Spinal cord (tissue), 9 donors: ENCODE measurements at regions not wholly inside any gene's neighbourhood (a gene's known extent, or its start where the extent isn't known, plus 50 kb on each side); places are given as distances from the start of the nearest gene placed in this dataset.
A peak's percentile ranks its signal among the peaks of the same experiment; 100 is the strongest.

ENCODE experiments used
- DNase-seq, 6 donors: peaks; one replicate each; pipeline versions ENCODE4 v3.0.0 to v3.0.0-alpha.2; 2013 to 2015; ENCODE audit warnings: low spot score in 6 of 6, low read depth in 4 of 6
- H3K27ac ChIP-seq: one replicate; pipeline ENCODE4 v1.5.1; 2013; ENCODE audit warnings: low read depth, low read length, control low read depth
- H3K27me3 ChIP-seq: one replicate; pipeline ENCODE4 v1.6.1; 2013; ENCODE audit warnings: low read length; ENCODE audit not compliant: control insufficient read depth, insufficient read depth
- H3K36me3 ChIP-seq: one replicate; pipeline ENCODE4 v1.6.1; 2013; ENCODE audit warnings: low read length; ENCODE audit not compliant: control insufficient read depth, insufficient read depth
- H3K4me1 ChIP-seq: one replicate; pipeline ENCODE4 v1.6.1; 2013; ENCODE audit warnings: low read length; ENCODE audit not compliant: control insufficient read depth, insufficient read depth
- H3K4me3 ChIP-seq: one replicate; pipeline ENCODE4 v1.5.1; 2013; ENCODE audit warnings: low read depth, low read length, control low read depth
- H3K9me3 ChIP-seq: one replicate; pipeline ENCODE4 v1.6.1; 2013; ENCODE audit warnings: low read length; ENCODE audit not compliant: control insufficient read depth, insufficient read depth
- WGBS: methylation state at CpG from one replicate; pipeline ENCODE4 v1.1.5; 2013; ENCODE audit warnings: missing lambda C conversion rate; ENCODE audit not compliant: insufficient coverage; 5-methylcytosine and 5-hydroxymethylcytosine counted together
- donor health status: healthy.

DNA sequence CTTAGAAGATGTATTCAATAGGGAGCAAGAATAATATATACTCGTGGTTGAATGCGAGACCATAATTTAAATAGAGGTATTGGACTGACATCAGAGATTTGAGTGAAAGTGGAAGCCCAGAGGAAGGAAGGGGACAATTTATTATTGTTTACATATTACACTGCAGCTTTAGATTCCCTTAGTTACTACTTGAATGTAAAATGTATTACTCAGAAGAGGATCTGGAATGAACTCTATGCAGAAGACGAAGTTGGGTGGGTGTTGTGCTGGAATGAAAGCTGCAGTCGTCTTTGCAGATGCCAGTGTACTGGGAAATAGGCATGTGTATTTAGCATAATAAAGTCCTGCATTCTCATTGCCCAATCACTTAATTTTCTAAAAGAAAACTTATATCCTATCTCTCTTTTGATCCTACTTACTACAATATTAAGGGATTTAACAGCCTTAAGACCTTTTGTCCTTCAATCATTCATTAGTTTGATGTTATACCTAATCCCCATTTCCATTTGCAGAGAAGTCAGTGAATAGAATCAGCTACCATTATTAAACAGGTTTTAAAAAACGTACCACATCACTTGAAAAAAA, 570.7 kb upstream of the WWC1 start:
- Histone ChIP-seq H3K36me3 (no peaks in the 10 kb centered on the region), H3K4me3 (no peak overlapping the region), H3K9me3 (no peaks in the 10 kb centered on the region), H3K27ac (no peak overlapping the region), H3K4me1 (peaks cover 3% of the 10 kb centered on the region), H3K27me3 (no peaks in the 10 kb centered on the region)
- DNase-seq, result no peak
- WGBS, result no CpG with 5 or more reads among the region's 5 CpGs

DNA sequence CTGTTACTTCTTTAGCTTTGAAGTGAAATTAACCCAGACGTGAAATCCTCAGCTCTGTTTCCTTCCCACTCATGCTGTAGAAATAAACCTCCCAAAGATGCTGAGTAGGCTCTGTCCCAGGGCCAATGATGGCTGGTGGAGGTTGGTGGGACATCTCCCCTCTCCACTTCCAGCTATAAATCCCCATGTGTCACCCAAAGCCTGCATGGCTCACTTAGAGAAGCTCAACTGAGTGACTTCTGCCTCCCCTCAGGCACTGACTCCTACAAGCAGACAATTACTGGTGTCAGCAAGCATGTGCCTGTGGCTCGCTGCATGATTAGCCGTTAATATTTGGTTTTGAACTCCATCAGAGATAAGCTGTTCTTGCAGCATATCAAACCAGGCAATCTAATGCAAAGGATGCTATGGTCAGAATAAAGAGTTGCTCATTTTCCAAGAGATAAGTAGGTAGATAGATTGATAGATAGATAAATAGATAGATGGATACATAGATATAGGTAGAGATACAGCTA, 569.5 kb upstream of the WWC1 start:
- 83% methylated on average over 1 of the region's 3 CpGs for WGBS
- no peaks in the 10 kb centered on the region for H3K27me3 ChIP-seq
- DNase-seq, result peak in 1 of 6 donors; percentile 49

DNA sequence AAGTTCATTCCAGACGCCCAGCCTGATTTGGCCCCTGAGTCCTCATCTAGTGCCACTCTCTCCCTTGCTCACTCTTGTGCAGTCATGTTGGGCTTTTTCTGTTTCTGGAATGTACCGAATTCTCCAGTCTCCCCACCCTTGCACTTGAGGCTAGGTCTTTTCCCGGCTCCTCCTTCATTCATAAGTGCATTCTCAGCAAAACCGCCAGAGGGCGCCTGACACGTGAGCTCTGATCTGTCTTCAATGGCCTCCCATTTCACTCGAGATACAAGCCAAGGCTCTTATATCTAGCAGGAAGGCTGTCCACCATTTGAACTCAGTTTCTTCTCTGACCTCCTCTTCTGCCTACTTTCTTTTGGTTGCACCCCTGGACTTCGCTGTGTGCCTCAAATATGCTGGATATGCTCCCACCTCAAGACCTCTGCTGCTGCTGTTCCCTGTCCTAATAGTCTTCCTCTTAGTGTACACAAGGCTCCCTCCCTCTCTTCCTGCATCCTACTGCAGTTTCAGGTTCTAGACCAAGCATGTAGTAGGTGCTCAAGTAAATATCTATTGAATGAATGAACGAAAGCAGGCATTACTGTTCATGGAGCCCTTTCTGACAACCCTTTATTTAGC, 568.1 kb upstream of the WWC1 start:
- H3K4me3 ChIP-seq, result no peak overlapping the region
- H3K4me1 ChIP-seq, result no peaks in the 10 kb centered on the region
- H3K27ac ChIP-seq, result no peak overlapping the region
- H3K36me3 ChIP-seq, result no peaks in the 10 kb centered on the region
- DNase-seq, result peak; percentile 44 to 93 (median 66)
- H3K27me3 ChIP-seq, result no peaks in the 10 kb centered on the region
- no peaks in the 10 kb centered on the region for H3K9me3 ChIP-seq
- WGBS, result 30% methylated on average over 8 of the region's 9 CpGs

More for the DNA sequence above, 569.5 kb upstream of the WWC1 start:
- Histone ChIP-seq H3K9me3 (no peaks in the 10 kb centered on the region), H3K4me3 (no peak overlapping the region), H3K36me3 (no peaks in the 10 kb centered on the region), H3K27ac (no peak overlapping the region), H3K4me1 (no peaks in the 10 kb centered on the region)

DNA sequence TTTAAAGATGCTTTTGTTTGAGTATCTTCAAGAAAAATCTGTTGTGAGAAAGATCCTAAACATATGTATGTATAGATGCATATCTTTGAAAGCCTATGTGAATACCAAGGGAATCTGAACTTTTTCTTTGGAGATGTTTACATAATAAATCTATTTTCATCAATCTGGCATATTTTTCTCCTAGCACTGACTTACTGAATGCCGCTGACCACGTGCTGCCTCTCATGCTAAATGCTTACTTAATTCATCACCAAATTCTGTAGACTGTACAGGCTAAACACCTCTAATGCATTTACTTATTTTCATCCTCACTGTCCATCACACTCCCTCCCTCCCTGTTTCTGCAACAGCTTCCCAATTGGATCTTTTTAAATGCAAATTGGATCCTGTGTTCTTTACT, 566.2 kb upstream of the WWC1 start:
- WGBS, result 73% methylated on average over 2 of the region's 2 CpGs
- no peaks in the 10 kb centered on the region for H3K4me1 ChIP-seq
- H3K36me3 ChIP-seq, result no peaks in the 10 kb centered on the region
- no peaks in the 10 kb centered on the region for H3K9me3 ChIP-seq
- no peak overlapping the region for H3K27ac ChIP-seq
- H3K4me3 ChIP-seq, result no peak overlapping the region
- no peak for DNase-seq
- no peaks in the 10 kb centered on the region for H3K27me3 ChIP-seq

DNA sequence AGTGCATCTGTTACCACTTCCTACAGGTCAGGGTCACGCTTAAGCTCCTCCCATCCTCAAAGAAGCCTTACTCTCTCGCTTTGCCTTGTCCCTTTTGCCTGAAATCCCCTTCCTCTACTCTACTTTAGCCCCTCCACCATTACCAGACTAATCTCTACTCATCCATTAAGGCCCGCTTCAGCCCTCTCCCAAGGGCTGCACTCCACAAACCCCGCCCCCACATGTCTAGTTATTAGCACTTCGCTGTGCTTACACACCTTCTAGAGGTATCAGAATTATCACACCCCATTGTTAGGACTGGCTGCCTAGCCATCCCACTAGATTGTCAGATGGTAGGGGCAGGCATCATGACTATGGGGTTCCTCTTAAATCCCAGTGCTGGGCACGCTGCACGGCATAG, 565.7 kb upstream of the WWC1 start:
- Histone ChIP-seq H3K9me3 (no peaks in the 10 kb centered on the region), H3K36me3 (no peaks in the 10 kb centered on the region), H3K4me3 (no peak overlapping the region), H3K4me1 (no peaks in the 10 kb centered on the region), H3K27me3 (no peaks in the 10 kb centered on the region), H3K27ac (no peak overlapping the region)
- DNase-seq, result no peak
- 83% methylated on average over 4 of the region's 7 CpGs for WGBS

DNA sequence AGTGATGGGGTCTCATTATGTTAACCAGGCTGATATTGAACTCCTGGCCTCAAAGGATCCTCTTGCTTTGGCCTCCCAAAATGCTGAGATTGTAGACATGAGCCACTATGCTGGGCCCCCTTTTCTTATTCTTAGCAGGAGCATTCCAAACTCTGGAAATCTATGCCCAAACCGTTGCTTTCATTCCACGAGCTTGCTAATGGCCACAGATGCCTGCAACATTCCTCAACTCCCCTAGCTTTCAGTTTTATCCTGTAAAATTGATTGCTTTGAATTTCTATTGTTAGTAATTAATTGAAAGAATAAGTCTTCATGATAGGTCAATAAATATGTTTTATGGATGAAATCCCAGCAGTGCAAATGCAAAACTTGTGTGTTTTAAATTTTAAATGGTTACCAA, 564.8 kb upstream of the WWC1 start:
- DNase-seq, result no peak
- Histone ChIP-seq H3K27me3 (no peaks in the 10 kb centered on the region), H3K4me3 (no peak overlapping the region), H3K36me3 (no peaks in the 10 kb centered on the region), H3K9me3 (no peaks in the 10 kb centered on the region), H3K4me1 (no peaks in the 10 kb centered on the region), H3K27ac (no peak overlapping the region)
- no CpG with 5 or more reads among the region's 2 CpGs for WGBS

DNA sequence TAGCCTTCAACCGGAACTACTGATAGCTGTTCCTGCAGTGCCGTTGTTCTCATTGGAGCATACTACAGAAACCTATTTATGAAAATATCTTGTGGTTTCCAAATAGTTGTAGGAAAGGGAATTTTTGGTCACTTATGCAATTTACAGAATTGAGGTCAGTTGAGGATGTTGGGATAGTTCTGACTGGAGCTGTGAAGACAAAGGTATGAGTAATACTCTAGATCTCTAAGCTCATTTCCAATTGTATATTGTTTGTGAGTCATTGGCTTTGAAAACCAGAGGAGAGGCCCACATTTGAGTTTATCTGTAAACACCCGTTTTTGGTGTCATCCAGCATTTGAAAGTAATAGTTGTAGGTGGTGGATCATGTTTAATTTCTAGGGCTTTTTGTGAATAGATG, 561.3 kb upstream of the WWC1 start:
- Histone ChIP-seq H3K4me3 (no peak overlapping the region), H3K27ac (no peak overlapping the region), H3K9me3 (no peaks in the 10 kb centered on the region), H3K36me3 (no peaks in the 10 kb centered on the region), H3K27me3 (no peaks in the 10 kb centered on the region), H3K4me1 (no peaks in the 10 kb centered on the region)
- no peak for DNase-seq
- WGBS, result no CpG with 5 or more reads among the region's 3 CpGs

DNA sequence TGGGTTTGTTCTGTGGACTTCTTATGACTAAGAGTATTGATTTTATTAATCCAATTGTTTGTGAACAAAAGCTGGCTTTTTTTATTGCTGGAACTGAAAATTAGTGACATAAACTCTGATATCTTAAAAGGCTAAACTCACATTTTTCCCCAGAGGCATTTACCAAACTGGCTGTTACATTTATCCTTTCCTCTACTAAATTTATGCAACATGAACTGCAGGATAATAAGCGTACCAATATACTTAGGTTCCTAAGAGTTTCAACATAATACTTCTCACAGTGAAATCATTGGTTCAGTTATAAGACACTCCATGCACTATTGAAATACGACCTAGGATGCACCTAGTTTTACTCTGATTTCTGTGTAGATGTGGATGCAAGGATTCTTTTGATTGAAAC, 560.8 kb upstream of the WWC1 start:
- no peak overlapping the region for H3K4me3 ChIP-seq
- no peak overlapping the region for H3K27ac ChIP-seq
- H3K4me1 ChIP-seq, result no peaks in the 10 kb centered on the region
- WGBS, result no CpG with 5 or more reads among the region's 2 CpGs
- no peaks in the 10 kb centered on the region for H3K9me3 ChIP-seq
- no peaks in the 10 kb centered on the region for H3K27me3 ChIP-seq
- no peaks in the 10 kb centered on the region for H3K36me3 ChIP-seq
- DNase-seq, result no peak

DNA sequence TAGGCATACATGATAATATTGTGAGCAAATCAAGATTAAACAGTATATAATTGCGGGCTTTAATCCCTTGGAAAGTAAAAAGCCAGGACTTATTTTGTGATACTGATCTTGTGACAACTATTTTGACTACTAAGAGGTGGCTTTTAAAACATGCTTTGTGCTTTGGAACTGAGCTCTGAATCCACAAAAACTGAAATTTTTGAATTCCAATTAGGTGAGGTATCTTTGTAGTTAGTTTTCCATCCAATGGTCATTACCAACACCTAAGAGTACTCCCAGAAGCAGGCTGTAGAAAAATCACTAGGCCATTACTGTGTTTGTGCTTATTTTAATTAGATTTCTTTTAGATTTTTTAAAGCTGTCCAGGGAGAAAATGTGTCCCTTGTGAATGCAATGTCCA, 559.5 kb upstream of the WWC1 start:
- H3K27ac ChIP-seq, result no peak overlapping the region
- H3K9me3 ChIP-seq, result no peaks in the 10 kb centered on the region
- DNase-seq, result no peak
- no peaks in the 10 kb centered on the region for H3K27me3 ChIP-seq
- WGBS, result no CpG with 5 or more reads among the region's 1 CpG
- H3K36me3 ChIP-seq, result no peaks in the 10 kb centered on the region
- no peak overlapping the region for H3K4me3 ChIP-seq
- H3K4me1 ChIP-seq, result no peaks in the 10 kb centered on the region

DNA sequence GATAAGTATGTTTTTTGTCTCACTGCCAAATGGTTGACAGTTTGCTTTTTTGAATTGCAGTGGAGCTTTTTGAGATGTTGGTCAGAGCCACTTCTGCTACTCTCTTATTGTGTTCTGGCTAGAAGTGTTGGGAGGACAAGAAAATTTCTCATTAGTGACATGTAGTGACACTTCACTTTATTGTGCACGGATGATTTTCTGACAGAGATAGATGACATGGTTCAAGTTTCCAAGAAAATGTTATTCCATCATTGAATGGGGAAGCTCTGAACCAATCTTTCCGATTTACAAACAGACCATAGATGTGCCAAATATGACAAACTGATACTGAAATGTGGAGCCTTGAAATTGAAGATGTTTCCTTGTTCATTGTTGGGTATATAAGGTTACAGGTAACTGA, 558.9 kb upstream of the WWC1 start:
- Histone ChIP-seq H3K36me3 (no peaks in the 10 kb centered on the region), H3K27ac (no peak overlapping the region), H3K4me1 (no peaks in the 10 kb centered on the region), H3K4me3 (no peak overlapping the region), H3K27me3 (no peaks in the 10 kb centered on the region), H3K9me3 (no peaks in the 10 kb centered on the region)
- 80% methylated on average over 1 of the region's 2 CpGs for WGBS
- DNase-seq, result no peak
